ENCODE measurements at regions not wholly inside any gene's neighbourhood (a gene's known extent, or its start where the extent isn't known, plus 50 kb on each side); places are given as distances from the start of the nearest gene placed in this dataset.

DNA sequence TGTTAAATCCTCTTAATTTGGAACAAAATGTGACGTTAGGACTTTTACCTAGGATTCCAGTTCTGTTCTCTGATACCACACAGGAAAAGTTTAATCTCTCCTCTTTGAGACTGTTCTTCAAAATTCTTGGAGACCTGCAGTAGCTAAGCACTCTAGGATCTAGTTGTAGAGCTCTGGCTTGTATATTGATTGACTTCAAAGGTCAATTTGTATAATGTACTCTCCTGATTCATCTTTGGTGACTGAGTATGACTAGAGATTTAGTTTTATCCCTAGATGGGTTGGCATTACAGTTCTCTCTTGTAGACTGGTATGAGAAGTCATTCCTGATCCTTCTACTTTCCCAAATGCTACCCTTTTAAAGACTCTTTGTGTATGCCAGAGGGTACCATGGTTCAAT lies 168.4 kb upstream of the TPRG1 start:
- TF ChIP-seq, protein P1, sequence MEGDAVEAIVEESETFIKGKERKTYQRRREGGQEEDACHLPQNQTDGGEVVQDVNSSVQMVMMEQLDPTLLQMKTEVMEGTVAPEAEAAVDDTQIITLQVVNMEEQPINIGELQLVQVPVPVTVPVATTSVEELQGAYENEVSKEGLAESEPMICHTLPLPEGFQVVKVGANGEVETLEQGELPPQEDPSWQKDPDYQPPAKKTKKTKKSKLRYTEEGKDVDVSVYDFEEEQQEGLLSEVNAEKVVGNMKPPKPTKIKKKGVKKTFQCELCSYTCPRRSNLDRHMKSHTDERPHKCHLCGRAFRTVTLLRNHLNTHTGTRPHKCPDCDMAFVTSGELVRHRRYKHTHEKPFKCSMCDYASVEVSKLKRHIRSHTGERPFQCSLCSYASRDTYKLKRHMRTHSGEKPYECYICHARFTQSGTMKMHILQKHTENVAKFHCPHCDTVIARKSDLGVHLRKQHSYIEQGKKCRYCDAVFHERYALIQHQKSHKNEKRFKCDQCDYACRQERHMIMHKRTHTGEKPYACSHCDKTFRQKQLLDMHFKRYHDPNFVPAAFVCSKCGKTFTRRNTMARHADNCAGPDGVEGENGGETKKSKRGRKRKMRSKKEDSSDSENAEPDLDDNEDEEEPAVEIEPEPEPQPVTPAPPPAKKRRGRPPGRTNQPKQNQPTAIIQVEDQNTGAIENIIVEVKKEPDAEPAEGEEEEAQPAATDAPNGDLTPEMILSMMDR (IDR thresholded peaks at IDR 0.05 in 8 of 11, conservative IDR thresholded peaks at IDR 0.05 in 3 of 11): no peak
- TF ChIP-seq POLR2A (IDR thresholded peaks at IDR 0.05): no peak
